CD8-positive, alpha-beta memory T cell (primary cell): ENCODE measurements at regions not wholly inside any gene's neighbourhood (a gene's known extent, or its start where the extent isn't known, plus 50 kb on each side); places are given as distances from the start of the nearest gene placed in this dataset.
"Not testable (repeated sequence)": the region's sequence is repeated elsewhere in the genome, so short reads cannot be mapped to it uniquely, and the experiment has no call there.

Experiments used
- CTCF ChIA-PET: fragments of 350-600 bp; sonication (Branson Sonifier 250); formaldehyde crosslinking; loops from one replicate; lab custom pipeline; 2021; ENCODE audit warnings: antibody characterized with exemption; lab: Charles Lee
- POLR2A ChIA-PET: fragments of 350-600 bp; sonication (Branson Sonifier 250); formaldehyde crosslinking; loops from one replicate; lab custom pipeline; 2021; ENCODE audit warnings: antibody characterized with exemption; lab: Charles Lee
- DNase-seq, 5 donors: peaks; one replicate each; pipeline versions ENCODE4 v3.0.0 to v3.0.0-alpha.2; 2020 to 2022; ENCODE audit warnings: mixed read lengths in 1 of 5
- H3K27ac ChIP-seq: one replicate; pipeline ENCODE4 v1.7.0; 2013; ENCODE audit warnings: low read depth, mild to moderate bottlenecking, low read length, moderate library complexity
- H3K27me3 ChIP-seq: 2 replicates; pipeline ENCODE4 v1.7.0; 2013; ENCODE audit warnings: low read length, mild to moderate bottlenecking; ENCODE audit not compliant: insufficient read depth, poor library complexity, severe bottlenecking
- H3K36me3 ChIP-seq: 2 replicates; pipeline ENCODE4 v1.7.0; 2013; ENCODE audit warnings: mild to moderate bottlenecking, low read length, moderate library complexity; ENCODE audit not compliant: insufficient read depth
- H3K4me1 ChIP-seq: 2 replicates; pipeline ENCODE4 v1.7.0; 2013; ENCODE audit warnings: mild to moderate bottlenecking, low read length, moderate library complexity; ENCODE audit not compliant: insufficient read depth
- H3K4me3 ChIP-seq: 2 replicates; pipeline ENCODE4 v1.7.0; 2013; ENCODE audit warnings: mild to moderate bottlenecking, low read length
- H3K9me3 ChIP-seq: 2 replicates; pipeline ENCODE4 v1.7.0; 2013; ENCODE audit warnings: mild to moderate bottlenecking, low read length
- H3K27ac Mint-ChIP-seq, 8 donors: one replicate each; pipeline ENCODE4 v1.8.0; 2020 to 2021; ENCODE audit warnings: mixed read lengths in 8 of 8, mild to moderate bottlenecking in 6 of 8, inconsistent platforms in 3 of 8, moderate library complexity in 3 of 8
- H3K27me3 Mint-ChIP-seq, 2 donors: one replicate each; pipeline ENCODE4 v1.8.0; 2020 to 2021; ENCODE audit warnings: mixed read lengths in 2 of 2, mild to moderate bottlenecking in 1 of 2, moderate library complexity in 1 of 2
- H3K36me3 Mint-ChIP-seq, 3 donors: one replicate each; pipeline ENCODE4 v1.8.0; 2020 to 2021; ENCODE audit warnings: mixed read lengths in 3 of 3, inconsistent platforms in 1 of 3, mild to moderate bottlenecking in 1 of 3
- H3K4me1 Mint-ChIP-seq, 3 donors: one replicate each; pipeline ENCODE4 v1.8.0; 2020 to 2021; ENCODE audit warnings: mixed read lengths in 3 of 3, inconsistent platforms in 1 of 3, mild to moderate bottlenecking in 1 of 3
- H3K4me3 Mint-ChIP-seq, 7 donors: one replicate each; pipeline ENCODE4 v1.8.0; 2020 to 2021; ENCODE audit warnings: mixed read lengths in 7 of 7, mild to moderate bottlenecking in 6 of 7, moderate library complexity in 4 of 7, inconsistent platforms in 2 of 7
- H3K9me3 Mint-ChIP-seq, 5 donors: one replicate each; pipeline ENCODE4 v1.8.0; 2020 to 2022; ENCODE audit warnings: mixed read lengths in 5 of 5, mild to moderate bottlenecking in 3 of 5, moderate library complexity in 2 of 5, inconsistent platforms in 1 of 5

- H3K27ac ChIP-seq, result no peak overlapping the region
- no peak overlapping the region for H3K4me3 ChIP-seq
- Mint-ChIP-seq H3K9me3 (peaks cover 0 to 4% (median 0%) of the 10 kb centered on the region in 5 donors), H3K36me3 (no peaks in the 10 kb centered on the region), H3K27me3 (peaks cover 28 to 46% of the 10 kb centered on the region in 2 donors), H3K27ac (no peak overlapping the region), H3K4me3 (no peak overlapping the region), H3K4me1 (peaks cover 0 to 5% (median 0%) of the 10 kb centered on the region in 3 donors)
- POLR2A ChIA-PET, result no interaction called here
- CTCF ChIA-PET, result no interaction called here
- H3K36me3 ChIP-seq, result no peaks in the 10 kb centered on the region
- DNase-seq, result no peak
- H3K27me3 ChIP-seq, result peaks cover 3% of the 10 kb centered on the region
- no peaks in the 10 kb centered on the region for H3K4me1 ChIP-seq
- H3K9me3 ChIP-seq, result no peaks in the 10 kb centered on the region
Measured at GRCh38 chr13:24931450-24932251, 164.3 kb upstream of the PABPC3 start.

GRCh38 chr13:24933106-24934023 is 162.6 kb upstream of the PABPC3 start:
- POLR2A ChIA-PET, H3K9me3 Mint-ChIP-seq, H3K27me3 ChIP-seq, H3K4me1 ChIP-seq, H3K4me1 Mint-ChIP-seq, H3K4me3 Mint-ChIP-seq, H3K36me3 ChIP-seq, CTCF ChIA-PET, DNase-seq, H3K36me3 Mint-ChIP-seq, H3K9me3 ChIP-seq, H3K4me3 ChIP-seq: not testable (repeated sequence)
- H3K27ac ChIP-seq, result peak overlapping the region; percentile 9
- H3K27ac Mint-ChIP-seq, result peak overlapping the region in 1 of 8 donors; percentile 1
- H3K27me3 Mint-ChIP-seq, result peaks cover 34 to 53% of the 10 kb centered on the region in 2 donors

- H3K27me3 Mint-ChIP-seq, result peaks cover 34 to 57% of the 10 kb centered on the region in 2 donors
- H3K4me3 Mint-ChIP-seq, H3K27ac ChIP-seq, H3K4me1 Mint-ChIP-seq, H3K9me3 Mint-ChIP-seq, H3K4me1 ChIP-seq, H3K27me3 ChIP-seq, H3K27ac Mint-ChIP-seq, H3K36me3 Mint-ChIP-seq, POLR2A ChIA-PET, H3K4me3 ChIP-seq, H3K9me3 ChIP-seq, CTCF ChIA-PET, DNase-seq, H3K36me3 ChIP-seq: not testable (repeated sequence)
Measured at GRCh38 chr13:24934024-24934385, 161.9 kb upstream of the PABPC3 start.

- CTCF ChIA-PET, result no interaction called here
- no peaks in the 10 kb centered on the region for H3K4me1 ChIP-seq
- no peaks in the 10 kb centered on the region for H3K9me3 ChIP-seq
- H3K36me3 ChIP-seq, result no peaks in the 10 kb centered on the region
- no peak overlapping the region for H3K27ac ChIP-seq
- no peak for DNase-seq
- Mint-ChIP-seq H3K27me3 (peaks cover 13 to 40% of the 10 kb centered on the region in 2 donors), H3K4me3 (no peak overlapping the region), H3K9me3 (peaks cover 0 to 4% (median 2%) of the 10 kb centered on the region in 5 donors), H3K27ac (no peak overlapping the region), H3K4me1 (no peaks in the 10 kb centered on the region), H3K36me3 (peaks cover 0 to 5% (median 1%) of the 10 kb centered on the region in 3 donors)
- H3K27me3 ChIP-seq, result peaks cover 3% of the 10 kb centered on the region
- POLR2A ChIA-PET, result no interaction called here
- no peak overlapping the region for H3K4me3 ChIP-seq
Measured at GRCh38 chr13:24938966-24939365, 157.0 kb upstream of the PABPC3 start.

DNA sequence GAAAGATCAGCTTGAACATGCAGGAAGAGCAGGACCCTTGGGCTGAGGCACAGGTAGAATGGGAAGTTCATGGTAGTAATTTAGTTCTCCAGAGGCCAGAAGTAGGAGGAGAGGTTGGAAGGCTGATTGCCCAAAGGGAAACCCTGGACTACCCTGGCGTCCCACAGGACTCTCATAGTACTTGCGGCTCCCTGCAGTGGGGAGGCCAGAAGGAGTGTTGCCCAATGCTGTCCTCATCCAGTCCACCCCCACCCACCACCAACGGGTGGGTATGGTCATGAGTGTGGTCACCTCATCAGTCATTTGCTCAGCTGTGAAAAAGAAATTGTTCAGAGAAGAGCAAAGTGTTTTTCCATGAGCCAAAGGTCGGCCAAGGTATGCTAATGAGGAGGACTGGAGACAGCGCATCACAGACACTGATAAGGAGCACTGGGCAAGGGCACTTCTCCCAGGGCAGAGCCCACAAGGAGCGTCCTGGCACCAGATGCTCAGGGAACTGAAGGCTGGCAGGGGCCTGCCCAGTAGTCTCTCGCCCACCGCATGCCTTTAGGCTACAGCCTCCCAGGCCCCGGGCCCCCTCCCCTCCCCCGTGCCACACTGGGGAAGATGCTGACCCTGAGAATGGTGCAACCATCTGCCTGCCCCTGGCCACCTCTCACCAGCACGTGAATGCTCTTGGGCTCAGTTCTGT is 154.8 kb upstream of the PABPC3 start:
- H3K27me3 ChIP-seq, POLR2A ChIA-PET, H3K4me1 Mint-ChIP-seq, H3K4me3 ChIP-seq, H3K9me3 ChIP-seq, H3K27ac ChIP-seq, CTCF ChIA-PET, H3K4me3 Mint-ChIP-seq, H3K36me3 Mint-ChIP-seq, H3K36me3 ChIP-seq, DNase-seq, H3K27ac Mint-ChIP-seq, H3K4me1 ChIP-seq, H3K9me3 Mint-ChIP-seq: not testable (repeated sequence)
- peaks cover 10 to 34% of the 10 kb centered on the region in 2 donors for H3K27me3 Mint-ChIP-seq

GRCh38 chr13:24943136-24943535 is 152.8 kb upstream of the PABPC3 start:
- no peak overlapping the region for H3K4me3 Mint-ChIP-seq
- ChIA-PET POLR2A (no interaction called here), CTCF (no interaction called here)
- Histone ChIP-seq H3K27me3 (no peaks in the 10 kb centered on the region), H3K36me3 (no peaks in the 10 kb centered on the region), H3K4me1 (no peaks in the 10 kb centered on the region), H3K4me3 (no peak overlapping the region), H3K27ac (no peak overlapping the region), H3K9me3 (no peaks in the 10 kb centered on the region)
- H3K36me3 Mint-ChIP-seq, result peaks cover 0 to 1% (median 0%) of the 10 kb centered on the region in 3 donors
- peak overlapping the region in 1 of 8 donors; percentile 78 for H3K27ac Mint-ChIP-seq
- H3K9me3 Mint-ChIP-seq, result peaks cover 0 to 1% (median 0%) of the 10 kb centered on the region in 5 donors
- peaks cover 5 to 27% of the 10 kb centered on the region in 2 donors for H3K27me3 Mint-ChIP-seq
- H3K4me1 Mint-ChIP-seq, result no peaks in the 10 kb centered on the region
- no peak for DNase-seq

GRCh38 chr13:24944073-24944472 is 151.9 kb upstream of the PABPC3 start:
- H3K4me3 Mint-ChIP-seq, H3K36me3 ChIP-seq, H3K36me3 Mint-ChIP-seq, H3K4me1 Mint-ChIP-seq, CTCF ChIA-PET, H3K4me1 ChIP-seq, H3K27ac ChIP-seq, H3K4me3 ChIP-seq, DNase-seq, H3K9me3 ChIP-seq, POLR2A ChIA-PET, H3K27ac Mint-ChIP-seq, H3K9me3 Mint-ChIP-seq, H3K27me3 ChIP-seq: not testable (repeated sequence)
- peaks cover 5 to 22% of the 10 kb centered on the region in 2 donors for H3K27me3 Mint-ChIP-seq

DNA sequence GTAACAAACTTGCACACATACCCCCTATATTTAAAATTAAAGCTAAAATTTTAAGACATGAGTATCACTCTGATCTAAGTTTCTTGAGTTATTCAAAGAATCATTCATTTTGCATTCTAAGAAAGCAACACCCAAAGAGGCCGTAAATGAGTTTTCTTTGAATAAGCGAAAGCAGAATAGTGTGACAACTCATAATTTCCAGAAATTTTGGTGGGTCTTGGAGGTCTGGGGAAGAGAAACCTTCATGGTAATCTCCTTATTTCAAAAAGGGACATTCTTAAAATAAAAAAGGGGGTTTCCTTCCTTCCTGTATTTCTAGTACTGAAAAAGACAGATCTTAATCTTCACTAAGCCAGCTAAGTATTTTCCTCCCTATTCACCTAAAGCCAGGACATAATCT is 147.0 kb upstream of the PABPC3 start:
- H3K4me3 Mint-ChIP-seq, result not testable (repeated sequence)

More for the DNA sequence above, 147.0 kb upstream of the PABPC3 start:
- H3K4me3 ChIP-seq, H3K4me1 ChIP-seq, CTCF ChIA-PET, H3K27me3 ChIP-seq, H3K27ac ChIP-seq, H3K36me3 ChIP-seq, DNase-seq, POLR2A ChIA-PET, H3K9me3 ChIP-seq, H3K4me1 Mint-ChIP-seq, H3K27ac Mint-ChIP-seq, H3K36me3 Mint-ChIP-seq, H3K9me3 Mint-ChIP-seq: not testable (repeated sequence)
- H3K27me3 Mint-ChIP-seq, result peaks cover 9 to 11% of the 10 kb centered on the region in 2 donors
